ENCODE measurements at regions not wholly inside any gene's neighbourhood (a gene's known extent, or its start where the extent isn't known, plus 50 kb on each side); places are given as distances from the start of the nearest gene placed in this dataset.

DNA sequence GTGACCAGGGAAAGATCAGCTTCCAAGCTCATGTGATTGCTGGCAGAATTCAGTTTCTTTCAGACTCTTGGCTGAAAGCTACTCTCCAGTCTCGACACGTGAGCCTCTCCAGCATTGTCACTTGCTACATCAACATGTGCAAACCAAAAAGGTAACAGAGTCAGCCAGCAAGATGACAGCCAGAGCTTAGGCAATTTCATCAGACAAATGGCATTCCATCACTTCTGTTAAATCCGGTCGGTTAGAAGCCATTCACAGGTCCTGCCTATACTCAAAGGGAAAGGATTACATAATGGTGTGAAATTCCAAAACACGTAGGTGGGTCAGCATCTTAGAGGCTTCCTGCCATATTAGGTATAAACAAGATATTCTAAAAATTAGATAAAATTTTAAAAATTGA is 700.9 kb downstream of the AACS start:
- peaks cover 11% of the 10 kb centered on the region; the same call in 2 of the 3 replicates for H3K36me3 Mint-ChIP-seq (ENCODE audit: low read depth)
- H3K4me2 ChIP-seq, result no peak overlapping the region
- no peaks in the 10 kb centered on the region for H3K4me1 Mint-ChIP-seq
- no peak overlapping the region for H2AFZ ChIP-seq
- H4K20me1 ChIP-seq (replicated peaks; ENCODE audit: insufficient read depth), result no peaks in the 10 kb centered on the region
- H3K36me3 ChIP-seq (ENCODE audit: insufficient read depth), result no peaks in the 10 kb centered on the region
- ATAC-seq, result no peak
- H3K9me2 ChIP-seq (ENCODE audit: insufficient read depth), result no peaks in the 10 kb centered on the region
- no peaks in the 10 kb centered on the region for H3K4me1 ChIP-seq (ENCODE audit: insufficient read depth)
- H3K79me2 ChIP-seq (replicated peaks; ENCODE audit: insufficient read depth), result no peaks in the 10 kb centered on the region
- H3K27me3 ChIP-seq (ENCODE audit: insufficient read depth), result no peaks in the 10 kb centered on the region
- H3K4me3 Mint-ChIP-seq, result no peak overlapping the region
- no peak overlapping the region for H3K4me3 ChIP-seq
- DNase-seq (ENCODE audit: low spot score), result no peak
- peaks cover 2% of the 10 kb centered on the region for H3K27me3 Mint-ChIP-seq (ENCODE audit: insufficient read depth, low read depth, poor library complexity)
- H3K9me3 Mint-ChIP-seq, result peaks cover 90% of the 10 kb centered on the region
- TF ChIP-seq, protein P1, sequence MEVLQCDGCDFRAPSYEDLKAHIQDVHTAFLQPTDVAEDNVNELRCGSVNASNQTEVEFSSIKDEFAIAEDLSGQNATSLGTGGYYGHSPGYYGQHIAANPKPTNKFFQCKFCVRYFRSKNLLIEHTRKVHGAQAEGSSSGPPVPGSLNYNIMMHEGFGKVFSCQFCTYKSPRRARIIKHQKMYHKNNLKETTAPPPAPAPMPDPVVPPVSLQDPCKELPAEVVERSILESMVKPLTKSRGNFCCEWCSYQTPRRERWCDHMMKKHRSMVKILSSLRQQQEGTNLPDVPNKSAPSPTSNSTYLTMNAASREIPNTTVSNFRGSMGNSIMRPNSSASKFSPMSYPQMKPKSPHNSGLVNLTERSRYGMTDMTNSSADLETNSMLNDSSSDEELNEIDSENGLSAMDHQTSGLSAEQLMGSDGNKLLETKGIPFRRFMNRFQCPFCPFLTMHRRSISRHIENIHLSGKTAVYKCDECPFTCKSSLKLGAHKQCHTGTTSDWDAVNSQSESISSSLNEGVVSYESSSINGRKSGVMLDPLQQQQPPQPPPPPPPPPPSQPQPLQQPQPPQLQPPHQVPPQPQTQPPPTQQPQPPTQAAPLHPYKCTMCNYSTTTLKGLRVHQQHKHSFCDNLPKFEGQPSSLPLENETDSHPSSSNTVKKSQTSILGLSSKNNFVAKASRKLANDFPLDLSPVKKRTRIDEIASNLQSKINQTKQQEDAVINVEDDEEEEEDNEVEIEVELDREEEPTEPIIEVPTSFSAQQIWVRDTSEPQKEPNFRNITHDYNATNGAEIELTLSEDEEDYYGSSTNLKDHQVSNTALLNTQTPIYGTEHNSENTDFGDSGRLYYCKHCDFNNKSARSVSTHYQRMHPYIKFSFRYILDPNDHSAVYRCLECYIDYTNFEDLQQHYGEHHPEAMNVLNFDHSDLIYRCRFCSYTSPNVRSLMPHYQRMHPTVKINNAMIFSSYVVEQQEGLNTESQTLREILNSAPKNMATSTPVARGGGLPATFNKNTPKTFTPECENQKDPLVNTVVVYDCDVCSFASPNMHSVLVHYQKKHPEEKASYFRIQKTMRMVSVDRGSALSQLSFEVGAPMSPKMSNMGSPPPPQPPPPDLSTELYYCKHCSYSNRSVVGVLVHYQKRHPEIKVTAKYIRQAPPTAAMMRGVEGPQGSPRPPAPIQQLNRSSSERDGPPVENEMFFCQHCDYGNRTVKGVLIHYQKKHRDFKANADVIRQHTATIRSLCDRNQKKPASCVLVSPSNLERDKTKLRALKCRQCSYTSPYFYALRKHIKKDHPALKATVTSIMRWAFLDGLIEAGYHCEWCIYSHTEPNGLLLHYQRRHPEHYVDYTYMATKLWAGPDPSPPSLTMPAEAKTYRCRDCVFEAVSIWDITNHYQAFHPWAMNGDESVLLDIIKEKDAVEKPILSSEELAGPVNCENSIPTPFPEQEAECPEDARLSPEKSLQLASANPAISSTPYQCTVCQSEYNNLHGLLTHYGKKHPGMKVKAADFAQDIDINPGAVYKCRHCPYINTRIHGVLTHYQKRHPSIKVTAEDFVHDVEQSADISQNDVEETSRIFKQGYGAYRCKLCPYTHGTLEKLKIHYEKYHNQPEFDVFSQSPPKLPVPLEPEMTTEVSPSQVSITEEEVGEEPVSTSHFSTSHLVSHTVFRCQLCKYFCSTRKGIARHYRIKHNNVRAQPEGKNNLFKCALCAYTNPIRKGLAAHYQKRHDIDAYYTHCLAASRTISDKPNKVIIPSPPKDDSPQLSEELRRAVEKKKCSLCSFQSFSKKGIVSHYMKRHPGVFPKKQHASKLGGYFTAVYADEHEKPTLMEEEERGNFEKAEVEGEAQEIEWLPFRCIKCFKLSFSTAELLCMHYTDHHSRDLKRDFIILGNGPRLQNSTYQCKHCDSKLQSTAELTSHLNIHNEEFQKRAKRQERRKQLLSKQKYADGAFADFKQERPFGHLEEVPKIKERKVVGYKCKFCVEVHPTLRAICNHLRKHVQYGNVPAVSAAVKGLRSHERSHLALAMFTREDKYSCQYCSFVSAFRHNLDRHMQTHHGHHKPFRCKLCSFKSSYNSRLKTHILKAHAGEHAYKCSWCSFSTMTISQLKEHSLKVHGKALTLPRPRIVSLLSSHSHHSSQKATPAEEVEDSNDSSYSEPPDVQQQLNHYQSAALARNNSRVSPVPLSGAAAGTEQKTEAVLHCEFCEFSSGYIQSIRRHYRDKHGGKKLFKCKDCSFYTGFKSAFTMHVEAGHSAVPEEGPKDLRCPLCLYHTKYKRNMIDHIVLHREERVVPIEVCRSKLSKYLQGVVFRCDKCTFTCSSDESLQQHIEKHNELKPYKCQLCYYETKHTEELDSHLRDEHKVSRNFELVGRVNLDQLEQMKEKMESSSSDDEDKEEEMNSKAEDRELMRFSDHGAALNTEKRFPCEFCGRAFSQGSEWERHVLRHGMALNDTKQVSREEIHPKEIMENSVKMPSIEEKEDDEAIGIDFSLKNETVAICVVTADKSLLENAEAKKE (CRISPR knock-in tag; IDR thresholded peaks at IDR 0.05), result no peak
- TF ChIP-seq, protein P2, sequence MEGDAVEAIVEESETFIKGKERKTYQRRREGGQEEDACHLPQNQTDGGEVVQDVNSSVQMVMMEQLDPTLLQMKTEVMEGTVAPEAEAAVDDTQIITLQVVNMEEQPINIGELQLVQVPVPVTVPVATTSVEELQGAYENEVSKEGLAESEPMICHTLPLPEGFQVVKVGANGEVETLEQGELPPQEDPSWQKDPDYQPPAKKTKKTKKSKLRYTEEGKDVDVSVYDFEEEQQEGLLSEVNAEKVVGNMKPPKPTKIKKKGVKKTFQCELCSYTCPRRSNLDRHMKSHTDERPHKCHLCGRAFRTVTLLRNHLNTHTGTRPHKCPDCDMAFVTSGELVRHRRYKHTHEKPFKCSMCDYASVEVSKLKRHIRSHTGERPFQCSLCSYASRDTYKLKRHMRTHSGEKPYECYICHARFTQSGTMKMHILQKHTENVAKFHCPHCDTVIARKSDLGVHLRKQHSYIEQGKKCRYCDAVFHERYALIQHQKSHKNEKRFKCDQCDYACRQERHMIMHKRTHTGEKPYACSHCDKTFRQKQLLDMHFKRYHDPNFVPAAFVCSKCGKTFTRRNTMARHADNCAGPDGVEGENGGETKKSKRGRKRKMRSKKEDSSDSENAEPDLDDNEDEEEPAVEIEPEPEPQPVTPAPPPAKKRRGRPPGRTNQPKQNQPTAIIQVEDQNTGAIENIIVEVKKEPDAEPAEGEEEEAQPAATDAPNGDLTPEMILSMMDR (conservative IDR thresholded peaks at IDR 0.05; ENCODE audit: low read depth in 2 of 2), result no peak
- TF ChIP-seq EZH2phosphoT487 (IDR thresholded peaks at IDR 0.05; ENCODE audit: unreplicated experiment) (no peak), CREB1 (CRISPR knock-in tag; IDR thresholded peaks at IDR 0.05; ENCODE audit: low read depth) (no peak), STAT1 (IDR thresholded peaks at IDR 0.05; ENCODE audit: unreplicated experiment) (no peak), ZNF114 (CRISPR knock-in tag; IDR thresholded peaks at IDR 0.05) (no peak), ZNF331 (CRISPR knock-in tag; IDR thresholded peaks at IDR 0.05; ENCODE audit: low read depth) (no peak), JUNB (IDR thresholded peaks at IDR 0.05; ENCODE audit: unreplicated experiment) (no peak), EZH2 (IDR thresholded peaks at IDR 0.05; ENCODE audit: low read depth, unreplicated experiment) (no peak), POLR2AphosphoS5 (IDR thresholded peaks at IDR 0.05; ENCODE audit: low read depth) (no peak), NANOG (IDR thresholded peaks at IDR 0.05; ENCODE audit: borderline replicate concordance) (no peak)
- TF ChIP-seq, protein P3, sequence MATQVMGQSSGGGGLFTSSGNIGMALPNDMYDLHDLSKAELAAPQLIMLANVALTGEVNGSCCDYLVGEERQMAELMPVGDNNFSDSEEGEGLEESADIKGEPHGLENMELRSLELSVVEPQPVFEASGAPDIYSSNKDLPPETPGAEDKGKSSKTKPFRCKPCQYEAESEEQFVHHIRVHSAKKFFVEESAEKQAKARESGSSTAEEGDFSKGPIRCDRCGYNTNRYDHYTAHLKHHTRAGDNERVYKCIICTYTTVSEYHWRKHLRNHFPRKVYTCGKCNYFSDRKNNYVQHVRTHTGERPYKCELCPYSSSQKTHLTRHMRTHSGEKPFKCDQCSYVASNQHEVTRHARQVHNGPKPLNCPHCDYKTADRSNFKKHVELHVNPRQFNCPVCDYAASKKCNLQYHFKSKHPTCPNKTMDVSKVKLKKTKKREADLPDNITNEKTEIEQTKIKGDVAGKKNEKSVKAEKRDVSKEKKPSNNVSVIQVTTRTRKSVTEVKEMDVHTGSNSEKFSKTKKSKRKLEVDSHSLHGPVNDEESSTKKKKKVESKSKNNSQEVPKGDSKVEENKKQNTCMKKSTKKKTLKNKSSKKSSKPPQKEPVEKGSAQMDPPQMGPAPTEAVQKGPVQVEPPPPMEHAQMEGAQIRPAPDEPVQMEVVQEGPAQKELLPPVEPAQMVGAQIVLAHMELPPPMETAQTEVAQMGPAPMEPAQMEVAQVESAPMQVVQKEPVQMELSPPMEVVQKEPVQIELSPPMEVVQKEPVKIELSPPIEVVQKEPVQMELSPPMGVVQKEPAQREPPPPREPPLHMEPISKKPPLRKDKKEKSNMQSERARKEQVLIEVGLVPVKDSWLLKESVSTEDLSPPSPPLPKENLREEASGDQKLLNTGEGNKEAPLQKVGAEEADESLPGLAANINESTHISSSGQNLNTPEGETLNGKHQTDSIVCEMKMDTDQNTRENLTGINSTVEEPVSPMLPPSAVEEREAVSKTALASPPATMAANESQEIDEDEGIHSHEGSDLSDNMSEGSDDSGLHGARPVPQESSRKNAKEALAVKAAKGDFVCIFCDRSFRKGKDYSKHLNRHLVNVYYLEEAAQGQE (IDR thresholded peaks at IDR 0.05; ENCODE audit: unreplicated experiment), result no peak
- TF ChIP-seq, protein P4, sequence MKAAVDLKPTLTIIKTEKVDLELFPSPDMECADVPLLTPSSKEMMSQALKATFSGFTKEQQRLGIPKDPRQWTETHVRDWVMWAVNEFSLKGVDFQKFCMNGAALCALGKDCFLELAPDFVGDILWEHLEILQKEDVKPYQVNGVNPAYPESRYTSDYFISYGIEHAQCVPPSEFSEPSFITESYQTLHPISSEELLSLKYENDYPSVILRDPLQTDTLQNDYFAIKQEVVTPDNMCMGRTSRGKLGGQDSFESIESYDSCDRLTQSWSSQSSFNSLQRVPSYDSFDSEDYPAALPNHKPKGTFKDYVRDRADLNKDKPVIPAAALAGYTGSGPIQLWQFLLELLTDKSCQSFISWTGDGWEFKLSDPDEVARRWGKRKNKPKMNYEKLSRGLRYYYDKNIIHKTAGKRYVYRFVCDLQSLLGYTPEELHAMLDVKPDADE (IDR thresholded peaks at IDR 0.05), result no peak
- H3F3A ChIP-seq (replicated peaks; ENCODE audit: low read depth), result no peaks in the 10 kb centered on the region
- no peak overlapping the region for H3K27ac Mint-ChIP-seq
- H3K27ac ChIP-seq (ENCODE audit: low read depth), result no peak overlapping the region
